Neural cell (in vitro differentiated cells): ENCODE measurements at regions not wholly inside any gene's neighbourhood (a gene's known extent, or its start where the extent isn't known, plus 50 kb on each side); places are given as distances from the start of the nearest gene placed in this dataset.

ENCODE experiments used
- H2AFZ ChIP-seq: fragments of 200-600, 300-800 bp; sonication (generic), shearing (Covaris generic); 2 replicates; pipeline ENCODE4 v1.6.0; 2014; ENCODE audit warnings: low read depth, mild to moderate bottlenecking, antibody characterized with exemption, low read length, moderate library complexity
- H3F3A ChIP-seq: fragments of 200-600 bp; shearing (Covaris generic); 2 replicates; pipeline ENCODE4 v1.6.1; 2016; ENCODE audit warnings: mild to moderate bottlenecking, moderate library complexity, mixed read lengths, antibody characterized with exemption, low read length; ENCODE audit not compliant: insufficient read depth, poor library complexity, severe bottlenecking
- H3K27ac ChIP-seq: fragments of 200-600, 300-800 bp; sonication (generic), shearing (Covaris generic); 2 replicates; pipeline ENCODE4 v1.5.1; 2014; ENCODE audit warnings: mild to moderate bottlenecking, low read length, moderate library complexity
- H3K27me3 ChIP-seq: fragments of 300-800, 200-600 bp; sonication (generic), shearing (Covaris generic); 2 replicates; pipeline ENCODE4 v1.6.0; 2014; ENCODE audit warnings: mild to moderate bottlenecking, low read depth, low read length, moderate library complexity; ENCODE audit not compliant: insufficient read depth
- H3K36me3 ChIP-seq: fragments of 300-800, 200-600 bp; sonication (generic), shearing (Covaris generic); 2 replicates; pipeline ENCODE4 v1.5.1; 2014; ENCODE audit warnings: mild to moderate bottlenecking, antibody characterized with exemption, low read length, moderate library complexity; ENCODE audit not compliant: insufficient read depth
- H3K4me2 ChIP-seq: fragments of 300-800, 200-600 bp; sonication (generic), shearing (Covaris generic); 2 replicates; pipeline ENCODE4 v1.6.0; 2014; ENCODE audit warnings: mild to moderate bottlenecking, low read length
- H3K4me3 ChIP-seq: fragments of 300-800, 200-600 bp; sonication (generic), shearing (Covaris generic); 2 replicates; pipeline ENCODE4 v1.5.1; 2014; ENCODE audit warnings: mild to moderate bottlenecking, low read length, moderate library complexity
- H3K79me2 ChIP-seq: fragments of 200-600 bp; shearing (Covaris generic); replicated peaks from 2 replicates; pipeline ENCODE4 v1.6.0; 2014; ENCODE audit warnings: mild to moderate bottlenecking, low read length, moderate library complexity; ENCODE audit not compliant: insufficient read depth
- H3K9ac ChIP-seq: fragments of 300-800, 200-600 bp; sonication (generic), shearing (Covaris generic); 2 replicates; pipeline ENCODE4 v1.6.1; 2016; ENCODE audit warnings: mild to moderate bottlenecking, low read length, mixed read lengths
- H3K9me2 ChIP-seq: fragments of 200-600 bp; shearing (Covaris generic); 2 replicates; pipeline ENCODE4 v1.6.1; 2016; ENCODE audit warnings: mild to moderate bottlenecking, low read length, mixed read lengths; ENCODE audit not compliant: insufficient read depth
- H3K9me3 ChIP-seq: fragments of 200-600, 300-800 bp; sonication (generic), shearing (Covaris generic); 2 replicates; pipeline ENCODE4 v1.6.1; 2016; ENCODE audit warnings: mild to moderate bottlenecking, mixed run types, low read length, moderate library complexity, mixed read lengths
- H4K20me1 ChIP-seq: fragments of 200-600 bp; shearing (Covaris generic); 2 replicates; pipeline ENCODE4 v1.6.1; 2016; ENCODE audit warnings: mild to moderate bottlenecking, mixed run types; ENCODE audit not compliant: insufficient read depth
- EP300 ChIP-seq: fragments of 450-650 bp; conservative IDR thresholded peaks from 2 replicates; pipeline ENCODE4 v1.6.1; 2014; ENCODE audit warnings: antibody characterized with exemption, mild to moderate bottlenecking, moderate library complexity; ENCODE audit not compliant: poor library complexity, severe bottlenecking
- EZH2 ChIP-seq: fragments of 200-600, 300-800 bp; shearing (Covaris generic), sonication (generic); IDR thresholded peaks from 2 replicates; pipeline ENCODE4 v1.6.1; 2014; ENCODE audit warnings: antibody characterized with exemption, low read length, borderline replicate concordance, mild to moderate bottlenecking; ENCODE audit not compliant: insufficient read depth, poor library complexity, severe bottlenecking
- MXI1 ChIP-seq: fragments of 450-650 bp; conservative IDR thresholded peaks from 2 replicates; pipeline ENCODE4 v1.6.1; 2014; ENCODE audit warnings: antibody characterized with exemption, mild to moderate bottlenecking; ENCODE audit not compliant: poor library complexity, severe bottlenecking
- POLR2AphosphoS5 ChIP-seq: IDR thresholded peaks from 2 replicates; pipeline ENCODE4 v1.6.1; 2012
- RAD21 ChIP-seq: fragments of 450-650 bp; conservative IDR thresholded peaks from 2 replicates; pipeline ENCODE4 v1.6.1; 2014; ENCODE audit warnings: antibody characterized with exemption, mild to moderate bottlenecking, moderate library complexity
- SMC3 ChIP-seq: fragments of 450-650 bp; conservative IDR thresholded peaks from 2 replicates; pipeline ENCODE4 v1.6.1; 2014; ENCODE audit warnings: antibody characterized with exemption, mild to moderate bottlenecking, moderate library complexity; ENCODE audit not compliant: poor library complexity
- TAF1 ChIP-seq: IDR thresholded peaks from 2 replicates; pipeline ENCODE4 v1.6.1; 2012; ENCODE audit warnings: low read depth
- TF ChIP-seq, protein P1 (sequence below): IDR thresholded peaks from 2 replicates; pipeline ENCODE4 v1.6.1; 2012; ENCODE audit warnings: borderline replicate concordance
- TF ChIP-seq, protein P2 (sequence below): fragments of 450-650 bp; IDR thresholded peaks from 2 replicates; pipeline ENCODE4 v1.5.1; 2014; ENCODE audit warnings: antibody characterized with exemption, mild to moderate bottlenecking, moderate library complexity; ENCODE audit not compliant: poor library complexity, severe bottlenecking

DNA sequence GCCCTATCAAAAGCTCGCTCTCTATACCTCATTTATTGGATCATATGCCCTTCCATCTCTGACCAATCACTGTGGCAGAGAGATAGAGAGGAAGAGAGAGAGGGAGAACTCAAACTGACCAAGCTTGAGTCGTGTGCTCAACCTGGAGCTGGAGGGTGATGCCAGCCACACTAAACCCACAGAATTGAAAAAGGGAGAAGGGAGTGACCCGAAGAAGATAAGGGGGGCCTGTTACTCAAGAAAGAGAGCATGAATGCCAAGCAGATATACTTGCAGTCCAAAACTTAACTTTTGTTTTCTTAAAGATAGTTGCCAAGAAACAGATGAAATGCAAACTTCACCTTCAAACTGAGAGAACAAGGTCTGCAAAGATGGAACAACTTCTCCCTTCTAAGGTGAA is 112.7 kb downstream of the BTG1 start:
- Histone ChIP-seq H3K9me3 (no peaks in the 10 kb centered on the region), H3K9ac (no peak overlapping the region), H3K9me2 (no peaks in the 10 kb centered on the region), H3K27me3 (no peaks in the 10 kb centered on the region), H3K4me2 (no peak overlapping the region), H3K4me3 (no peak overlapping the region), H3K36me3 (no peaks in the 10 kb centered on the region), H3F3A (no peaks in the 10 kb centered on the region), H4K20me1 (no peaks in the 10 kb centered on the region), H2AFZ (no peak overlapping the region), H3K27ac (no peak overlapping the region), H3K79me2 (no peaks in the 10 kb centered on the region)
- TF ChIP-seq POLR2AphosphoS5 = no peak
- no peak for TF ChIP-seq EZH2
- TF ChIP-seq RAD21 = no peak
- no peak for TF ChIP-seq SMC3
- no peak for TF ChIP-seq TAF1
- TF ChIP-seq MXI1 = no peak
- no peak for TF ChIP-seq EP300
- TF ChIP-seq, protein P1, sequence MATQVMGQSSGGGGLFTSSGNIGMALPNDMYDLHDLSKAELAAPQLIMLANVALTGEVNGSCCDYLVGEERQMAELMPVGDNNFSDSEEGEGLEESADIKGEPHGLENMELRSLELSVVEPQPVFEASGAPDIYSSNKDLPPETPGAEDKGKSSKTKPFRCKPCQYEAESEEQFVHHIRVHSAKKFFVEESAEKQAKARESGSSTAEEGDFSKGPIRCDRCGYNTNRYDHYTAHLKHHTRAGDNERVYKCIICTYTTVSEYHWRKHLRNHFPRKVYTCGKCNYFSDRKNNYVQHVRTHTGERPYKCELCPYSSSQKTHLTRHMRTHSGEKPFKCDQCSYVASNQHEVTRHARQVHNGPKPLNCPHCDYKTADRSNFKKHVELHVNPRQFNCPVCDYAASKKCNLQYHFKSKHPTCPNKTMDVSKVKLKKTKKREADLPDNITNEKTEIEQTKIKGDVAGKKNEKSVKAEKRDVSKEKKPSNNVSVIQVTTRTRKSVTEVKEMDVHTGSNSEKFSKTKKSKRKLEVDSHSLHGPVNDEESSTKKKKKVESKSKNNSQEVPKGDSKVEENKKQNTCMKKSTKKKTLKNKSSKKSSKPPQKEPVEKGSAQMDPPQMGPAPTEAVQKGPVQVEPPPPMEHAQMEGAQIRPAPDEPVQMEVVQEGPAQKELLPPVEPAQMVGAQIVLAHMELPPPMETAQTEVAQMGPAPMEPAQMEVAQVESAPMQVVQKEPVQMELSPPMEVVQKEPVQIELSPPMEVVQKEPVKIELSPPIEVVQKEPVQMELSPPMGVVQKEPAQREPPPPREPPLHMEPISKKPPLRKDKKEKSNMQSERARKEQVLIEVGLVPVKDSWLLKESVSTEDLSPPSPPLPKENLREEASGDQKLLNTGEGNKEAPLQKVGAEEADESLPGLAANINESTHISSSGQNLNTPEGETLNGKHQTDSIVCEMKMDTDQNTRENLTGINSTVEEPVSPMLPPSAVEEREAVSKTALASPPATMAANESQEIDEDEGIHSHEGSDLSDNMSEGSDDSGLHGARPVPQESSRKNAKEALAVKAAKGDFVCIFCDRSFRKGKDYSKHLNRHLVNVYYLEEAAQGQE = no peak
- TF ChIP-seq, protein P2, sequence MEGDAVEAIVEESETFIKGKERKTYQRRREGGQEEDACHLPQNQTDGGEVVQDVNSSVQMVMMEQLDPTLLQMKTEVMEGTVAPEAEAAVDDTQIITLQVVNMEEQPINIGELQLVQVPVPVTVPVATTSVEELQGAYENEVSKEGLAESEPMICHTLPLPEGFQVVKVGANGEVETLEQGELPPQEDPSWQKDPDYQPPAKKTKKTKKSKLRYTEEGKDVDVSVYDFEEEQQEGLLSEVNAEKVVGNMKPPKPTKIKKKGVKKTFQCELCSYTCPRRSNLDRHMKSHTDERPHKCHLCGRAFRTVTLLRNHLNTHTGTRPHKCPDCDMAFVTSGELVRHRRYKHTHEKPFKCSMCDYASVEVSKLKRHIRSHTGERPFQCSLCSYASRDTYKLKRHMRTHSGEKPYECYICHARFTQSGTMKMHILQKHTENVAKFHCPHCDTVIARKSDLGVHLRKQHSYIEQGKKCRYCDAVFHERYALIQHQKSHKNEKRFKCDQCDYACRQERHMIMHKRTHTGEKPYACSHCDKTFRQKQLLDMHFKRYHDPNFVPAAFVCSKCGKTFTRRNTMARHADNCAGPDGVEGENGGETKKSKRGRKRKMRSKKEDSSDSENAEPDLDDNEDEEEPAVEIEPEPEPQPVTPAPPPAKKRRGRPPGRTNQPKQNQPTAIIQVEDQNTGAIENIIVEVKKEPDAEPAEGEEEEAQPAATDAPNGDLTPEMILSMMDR = no peak

DNA sequence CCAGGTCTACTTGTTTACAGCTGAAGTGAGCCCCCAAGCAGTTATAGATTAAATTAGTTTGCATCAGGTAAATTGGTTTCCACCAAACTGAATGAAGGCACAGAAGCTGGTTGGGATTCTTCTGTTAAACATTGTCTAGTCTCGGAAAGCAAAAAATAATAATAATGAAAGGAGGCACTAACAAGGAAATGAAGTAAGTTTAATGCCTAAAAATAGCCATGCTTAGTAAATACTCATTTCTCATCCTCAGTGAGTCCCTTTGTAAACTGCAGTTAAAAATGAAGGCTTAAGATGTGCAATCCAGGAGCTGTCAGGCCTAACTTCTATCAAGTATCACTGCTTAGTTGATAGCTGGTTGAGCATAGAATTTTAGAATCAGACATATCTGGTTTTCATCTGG is 113.5 kb downstream of the BTG1 start:
- H3K9me2 ChIP-seq = no peaks in the 10 kb centered on the region
- TF ChIP-seq TAF1 = no peak
- TF ChIP-seq POLR2AphosphoS5 = no peak
- no peak for TF ChIP-seq SMC3
- no peak for TF ChIP-seq EP300
- no peak for TF ChIP-seq RAD21
- TF ChIP-seq MXI1 = no peak
- TF ChIP-seq, protein P2 = no peak
- TF ChIP-seq, protein P1 = no peak
- no peak for TF ChIP-seq EZH2
- no peak overlapping the region for H2AFZ ChIP-seq
- no peaks in the 10 kb centered on the region for H3K9me3 ChIP-seq
- H3K27ac ChIP-seq = no peak overlapping the region
- H3K27me3 ChIP-seq = no peaks in the 10 kb centered on the region
- no peaks in the 10 kb centered on the region for H3K36me3 ChIP-seq
- H4K20me1 ChIP-seq = no peaks in the 10 kb centered on the region
- no peak overlapping the region for H3K9ac ChIP-seq
- no peaks in the 10 kb centered on the region for H3K79me2 ChIP-seq
- H3K4me3 ChIP-seq = no peak overlapping the region
- H3F3A ChIP-seq = no peaks in the 10 kb centered on the region
- H3K4me2 ChIP-seq = no peak overlapping the region
